AG10803 (cell line): ENCODE measurements at regions not wholly inside any gene's neighbourhood (a gene's known extent, or its start where the extent isn't known, plus 50 kb on each side); places are given as distances from the start of the nearest gene placed in this dataset.

Experiments used
- DNase-seq: peaks from one replicate; pipeline ENCODE4 v3.0.0; 2010; ENCODE audit warnings: low read depth
- H3K4me3 ChIP-seq: 2 replicates; pipeline ENCODE4 v1.5.1; 2011; ENCODE audit warnings: mild to moderate bottlenecking, low read length, control low read depth
- CTCF ChIP-seq: conservative IDR thresholded peaks from 2 replicates; pipeline ENCODE4 v1.5.1; 2011; ENCODE audit warnings: mild to moderate bottlenecking, low read length, control low read depth, inconsistent platforms

- no peak overlapping the region for H3K4me3 ChIP-seq
- TF ChIP-seq CTCF: no peak
- no peak for DNase-seq
Observed at GRCh38 chr7:51783241-51783640, 466.6 kb upstream of the COBL start.

- H3K4me3 ChIP-seq: no peak overlapping the region
- no peak for TF ChIP-seq CTCF
- no peak for DNase-seq
Observed at GRCh38 chr7:51778121-51778520, 461.5 kb upstream of the COBL start.

DNA sequence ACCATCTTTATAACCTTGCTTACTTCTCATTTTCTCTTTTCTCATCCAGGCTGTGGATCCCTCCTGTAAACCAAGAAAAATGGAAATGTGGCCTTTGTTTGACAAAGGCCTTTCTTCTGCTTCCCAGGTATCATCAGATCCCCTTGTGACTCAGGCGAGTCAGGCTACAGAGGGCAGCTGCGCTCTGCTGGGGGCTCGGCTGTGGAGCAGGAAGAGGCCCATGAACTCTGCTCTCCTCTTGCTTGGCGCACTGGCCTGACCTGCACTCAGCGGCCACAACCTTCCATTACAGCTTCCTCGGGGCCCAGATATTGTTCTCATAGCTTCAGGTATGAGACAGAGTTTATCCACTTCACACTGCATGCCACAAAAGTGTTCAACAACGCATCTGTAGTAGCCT is 457.6 kb upstream of the COBL start:
- H3K4me3 ChIP-seq: no peak overlapping the region
- no peak for TF ChIP-seq CTCF
- DNase-seq: no peak

DNA sequence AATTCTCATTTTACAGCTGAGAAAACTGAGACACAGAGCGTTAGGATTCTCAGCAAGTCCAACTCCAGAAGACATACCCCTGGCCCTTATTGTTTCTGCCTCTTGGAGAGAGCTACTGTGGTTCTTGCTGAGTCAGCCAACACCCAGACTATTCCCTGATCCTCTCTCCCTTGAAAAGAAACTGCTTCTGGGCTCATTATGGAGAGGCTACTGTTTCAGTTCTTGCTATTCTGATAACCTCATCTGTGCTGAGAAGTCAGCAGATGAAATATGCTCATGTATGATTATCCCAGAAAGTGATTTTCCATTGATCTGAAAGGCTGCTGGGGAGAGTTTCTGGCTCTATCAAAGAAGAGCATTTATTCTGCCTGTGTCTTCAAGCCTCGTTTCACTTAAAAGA is 455.6 kb upstream of the COBL start:
- no peak for TF ChIP-seq CTCF
- no peak for DNase-seq
- no peak overlapping the region for H3K4me3 ChIP-seq

DNA sequence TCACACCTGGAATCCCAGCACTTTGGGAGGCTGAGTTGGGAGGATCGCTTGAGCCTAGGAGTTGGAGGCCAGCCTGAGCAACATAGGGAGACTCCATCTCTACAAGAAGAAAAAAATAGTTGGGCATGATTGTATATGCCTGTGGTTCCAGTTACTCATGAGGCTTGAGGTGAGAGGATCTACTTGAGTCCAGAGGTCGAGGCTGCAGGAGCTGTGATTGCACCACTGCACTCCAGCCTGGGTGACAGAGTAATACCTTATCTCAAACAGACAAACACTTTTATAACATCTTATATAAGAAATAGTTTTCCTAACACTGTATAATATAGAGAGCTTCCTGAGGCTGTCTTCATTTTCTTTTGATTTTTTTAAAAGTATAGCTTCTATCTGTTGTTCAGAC is 448.4 kb upstream of the COBL start:
- no peak overlapping the region for H3K4me3 ChIP-seq
- no peak for TF ChIP-seq CTCF
- no peak for DNase-seq

- no peak overlapping the region for H3K4me3 ChIP-seq
- no peak for TF ChIP-seq CTCF
- DNase-seq: no peak
Observed at GRCh38 chr7:51759985-51760384, 443.4 kb upstream of the COBL start.

GRCh38 chr7:51757960-51758359 is 441.4 kb upstream of the COBL start:
- no peak overlapping the region for H3K4me3 ChIP-seq
- DNase-seq: no peak
- no peak for TF ChIP-seq CTCF
